ENCODE measurements at regions not wholly inside any gene's neighbourhood (a gene's known extent, or its start where the extent isn't known, plus 50 kb on each side); places are given as distances from the start of the nearest gene placed in this dataset.

- 2 to 4% methylated on average over 3 of the region's 3 CpGs for WGBS, 2 experiments (ENCODE audit: low coverage in 1 of 2, low lambda C conversion rate in 2 of 2, missing lambda C conversion rate in 2 of 2)
- Histone ChIP-seq H3K79me2 (ENCODE audit: insufficient read depth) (no peaks in the 10 kb centered on the region), H2AFZ (no peak overlapping the region), H3K4me2 (ENCODE audit: unreplicated experiment) (no peak overlapping the region), H3K9me2 (ENCODE audit: insufficient read depth) (no peaks in the 10 kb centered on the region), H3F3A (ENCODE audit: insufficient read depth) (no peaks in the 10 kb centered on the region), H3K9ac (no peak overlapping the region), H3K27me3 (replicated peaks; ENCODE audit: insufficient read depth) (no peaks in the 10 kb centered on the region), H3K4me3 (no peak overlapping the region), H3K4me1 (ENCODE audit: insufficient read depth) (no peaks in the 10 kb centered on the region), H4K20me1 (ENCODE audit: insufficient read depth) (no peaks in the 10 kb centered on the region), H3K9me3 (ENCODE audit: low read depth) (no peaks in the 10 kb centered on the region), H3K36me3 (ENCODE audit: low read depth) (no peaks in the 10 kb centered on the region), H3K27ac (no peak overlapping the region)
- DNase-seq = no peak
- no peak for TF ChIP-seq EZH2phosphoT487 (IDR thresholded peaks at IDR 0.05; ENCODE audit: insufficient read depth, low read depth)
- no peak for TF ChIP-seq EZH2 (IDR thresholded peaks at IDR 0.05; ENCODE audit: insufficient read depth, poor library complexity, severe bottlenecking)
- in situ Hi-C loops (cut with MboI) = no loop called here
These were observed 264.8 kb upstream of the NSMCE3 start for GRCh38 chr15:29534378-29534777.

GRCh38 chr15:29533647-29534046 lies 264.0 kb upstream of the NSMCE3 start:
- Histone ChIP-seq H3K27ac (no peak overlapping the region), H4K20me1 (ENCODE audit: insufficient read depth) (no peaks in the 10 kb centered on the region), H3K9me3 (ENCODE audit: low read depth) (no peaks in the 10 kb centered on the region), H3K27me3 (replicated peaks; ENCODE audit: insufficient read depth) (no peaks in the 10 kb centered on the region), H3K9ac (no peak overlapping the region), H3F3A (ENCODE audit: insufficient read depth) (no peaks in the 10 kb centered on the region), H3K4me1 (ENCODE audit: insufficient read depth) (no peaks in the 10 kb centered on the region), H2AFZ (no peak overlapping the region), H3K36me3 (ENCODE audit: low read depth) (no peaks in the 10 kb centered on the region), H3K4me3 (no peak overlapping the region), H3K9me2 (ENCODE audit: insufficient read depth) (no peaks in the 10 kb centered on the region), H3K4me2 (ENCODE audit: unreplicated experiment) (no peak overlapping the region), H3K79me2 (ENCODE audit: insufficient read depth) (no peaks in the 10 kb centered on the region)
- TF ChIP-seq EZH2phosphoT487 (IDR thresholded peaks at IDR 0.05; ENCODE audit: insufficient read depth, low read depth) (no peak), EZH2 (IDR thresholded peaks at IDR 0.05; ENCODE audit: insufficient read depth, poor library complexity, severe bottlenecking) (no peak)
- no peak for DNase-seq
- WGBS, 2 experiments (ENCODE audit: low coverage in 1 of 2, low lambda C conversion rate in 2 of 2, missing lambda C conversion rate in 2 of 2) = 2% methylated on average over 5 of the region's 5 CpGs
- in situ Hi-C loops (cut with MboI) = no loop called here

GRCh38 chr15:29532296-29532695 lies 262.7 kb upstream of the NSMCE3 start:
- Histone ChIP-seq H3K27ac (no peak overlapping the region), H3K9ac (no peak overlapping the region), H4K20me1 (ENCODE audit: insufficient read depth) (no peaks in the 10 kb centered on the region), H3F3A (ENCODE audit: insufficient read depth) (no peaks in the 10 kb centered on the region), H3K27me3 (replicated peaks; ENCODE audit: insufficient read depth) (no peaks in the 10 kb centered on the region), H3K79me2 (ENCODE audit: insufficient read depth) (no peaks in the 10 kb centered on the region), H3K36me3 (ENCODE audit: low read depth) (no peaks in the 10 kb centered on the region), H3K9me2 (ENCODE audit: insufficient read depth) (no peaks in the 10 kb centered on the region), H3K4me3 (no peak overlapping the region), H2AFZ (no peak overlapping the region), H3K9me3 (ENCODE audit: low read depth) (no peaks in the 10 kb centered on the region), H3K4me1 (ENCODE audit: insufficient read depth) (no peaks in the 10 kb centered on the region), H3K4me2 (ENCODE audit: unreplicated experiment) (no peak overlapping the region)
- in situ Hi-C loops (cut with MboI) = no loop called here
- 3 to 4% methylated on average over 1 of the region's 1 CpG for WGBS, 2 experiments (ENCODE audit: low coverage in 1 of 2, low lambda C conversion rate in 2 of 2, missing lambda C conversion rate in 2 of 2)
- TF ChIP-seq EZH2phosphoT487 (IDR thresholded peaks at IDR 0.05; ENCODE audit: insufficient read depth, low read depth) (no peak), EZH2 (IDR thresholded peaks at IDR 0.05; ENCODE audit: insufficient read depth, poor library complexity, severe bottlenecking) (no peak)
- DNase-seq = no peak

- H3K27me3 ChIP-seq (replicated peaks; ENCODE audit: insufficient read depth) = no peaks in the 10 kb centered on the region
- in situ Hi-C loops (cut with MboI) = no loop called here
- H3K4me2 ChIP-seq (ENCODE audit: unreplicated experiment) = no peak overlapping the region
- no peak overlapping the region for H3K9ac ChIP-seq
- H3K4me1 ChIP-seq (ENCODE audit: insufficient read depth) = no peaks in the 10 kb centered on the region
- H4K20me1 ChIP-seq (ENCODE audit: insufficient read depth) = no peaks in the 10 kb centered on the region
- H3K79me2 ChIP-seq (ENCODE audit: insufficient read depth) = no peaks in the 10 kb centered on the region
- no peak overlapping the region for H3K27ac ChIP-seq
- H3K4me3 ChIP-seq = no peak overlapping the region
- H3F3A ChIP-seq (ENCODE audit: insufficient read depth) = no peaks in the 10 kb centered on the region
- no peaks in the 10 kb centered on the region for H3K36me3 ChIP-seq (ENCODE audit: low read depth)
- H3K9me3 ChIP-seq (ENCODE audit: low read depth) = no peaks in the 10 kb centered on the region
- 37 to 42% methylated on average over 9 of the region's 9 CpGs for WGBS, 2 experiments (ENCODE audit: low coverage in 1 of 2, low lambda C conversion rate in 2 of 2, missing lambda C conversion rate in 2 of 2)
- TF ChIP-seq EZH2 (IDR thresholded peaks at IDR 0.05; ENCODE audit: insufficient read depth, poor library complexity, severe bottlenecking) (no peak), EZH2phosphoT487 (IDR thresholded peaks at IDR 0.05; ENCODE audit: insufficient read depth, low read depth) (no peak)
- no peak overlapping the region for H2AFZ ChIP-seq
- DNase-seq = no peak
- H3K9me2 ChIP-seq (ENCODE audit: insufficient read depth) = no peaks in the 10 kb centered on the region
These were observed 261.3 kb upstream of the NSMCE3 start for GRCh38 chr15:29530966-29531365.

- no peak overlapping the region for H2AFZ ChIP-seq
- H3K27me3 ChIP-seq (replicated peaks; ENCODE audit: insufficient read depth) = no peaks in the 10 kb centered on the region
- TF ChIP-seq EZH2 (IDR thresholded peaks at IDR 0.05; ENCODE audit: insufficient read depth, poor library complexity, severe bottlenecking) = no peak
- TF ChIP-seq EZH2phosphoT487 (IDR thresholded peaks at IDR 0.05; ENCODE audit: insufficient read depth, low read depth) = no peak
- no peak for DNase-seq
- H3K4me1 ChIP-seq (ENCODE audit: insufficient read depth) = no peaks in the 10 kb centered on the region
- H3K4me2 ChIP-seq (ENCODE audit: unreplicated experiment) = no peak overlapping the region
- no peak overlapping the region for H3K9ac ChIP-seq
- no peaks in the 10 kb centered on the region for H4K20me1 ChIP-seq (ENCODE audit: insufficient read depth)
- 15 to 25% methylated on average over 1 to 3 of the region's 3 CpGs for WGBS, 2 experiments (ENCODE audit: low coverage in 1 of 2, low lambda C conversion rate in 2 of 2, missing lambda C conversion rate in 2 of 2)
- H3K36me3 ChIP-seq (ENCODE audit: low read depth) = no peaks in the 10 kb centered on the region
- no peaks in the 10 kb centered on the region for H3K79me2 ChIP-seq (ENCODE audit: insufficient read depth)
- no peaks in the 10 kb centered on the region for H3F3A ChIP-seq (ENCODE audit: insufficient read depth)
- no peak overlapping the region for H3K27ac ChIP-seq
- no peaks in the 10 kb centered on the region for H3K9me2 ChIP-seq (ENCODE audit: insufficient read depth)
- H3K9me3 ChIP-seq (ENCODE audit: low read depth) = no peaks in the 10 kb centered on the region
- H3K4me3 ChIP-seq = no peak overlapping the region
- in situ Hi-C loops (cut with MboI) = no loop called here
These were observed 259.4 kb upstream of the NSMCE3 start for GRCh38 chr15:29529043-29529442.
